CD4-positive, alpha-beta memory T cell (primary cell): ENCODE measurements at regions not wholly inside any gene's neighbourhood (a gene's known extent, or its start where the extent isn't known, plus 50 kb on each side); places are given as distances from the start of the nearest gene placed in this dataset.

ENCODE experiments used
- CTCF ChIA-PET: fragments of 350-600 bp; sonication (Branson Sonifier 250); formaldehyde crosslinking; loops from one replicate; lab custom pipeline; 2021; ENCODE audit warnings: inconsistent platforms; ENCODE audit not compliant: partially characterized antibody; lab: Charles Lee
- POLR2A ChIA-PET: fragments of 350-600 bp; sonication (Branson Sonifier 250); formaldehyde crosslinking; loops from one replicate; lab custom pipeline; 2021; ENCODE audit not compliant: partially characterized antibody; lab: Charles Lee
- DNase-seq, 5 donors: peaks; one replicate each; pipeline versions ENCODE4 v3.0.0 to v3.0.0-alpha.2; 2020 to 2022; ENCODE audit warnings: mixed read lengths in 1 of 5
- H3K27ac ChIP-seq: one replicate; pipeline ENCODE4 v1.7.0; 2013; ENCODE audit warnings: low read depth, low read length
- H3K27me3 ChIP-seq: 2 replicates; pipeline ENCODE4 v1.7.0; 2013; ENCODE audit warnings: mild to moderate bottlenecking, low read length, moderate library complexity; ENCODE audit not compliant: insufficient read depth
- H3K36me3 ChIP-seq: 2 replicates; pipeline ENCODE4 v1.7.0; 2013; ENCODE audit warnings: mild to moderate bottlenecking, low read length, moderate library complexity; ENCODE audit not compliant: insufficient read depth
- H3K4me1 ChIP-seq: 2 replicates; pipeline ENCODE4 v1.7.0; 2013; ENCODE audit warnings: mild to moderate bottlenecking, low read length, moderate library complexity; ENCODE audit not compliant: insufficient read depth
- H3K4me3 ChIP-seq, 2 donors: one replicate each; pipeline ENCODE4 v1.7.0; 2013; ENCODE audit warnings: low read length in 2 of 2, mild to moderate bottlenecking in 1 of 2
- H3K9me3 ChIP-seq, 2 donors: one replicate each; pipeline ENCODE4 v1.7.0; 2013; ENCODE audit warnings: low read length in 2 of 2, control low read depth in 1 of 2; ENCODE audit not compliant: control insufficient read depth in 1 of 2
- H3K27ac Mint-ChIP-seq, 7 donors: one replicate each; pipeline ENCODE4 v1.8.0; 2020 to 2021; ENCODE audit warnings: mixed read lengths in 7 of 7, mild to moderate bottlenecking in 6 of 7, inconsistent platforms in 3 of 7, moderate library complexity in 3 of 7
- H3K27me3 Mint-ChIP-seq, 2 donors: one replicate each; pipeline ENCODE4 v1.8.0; 2020 to 2021; ENCODE audit warnings: mixed read lengths in 2 of 2
- H3K36me3 Mint-ChIP-seq, 2 donors: one replicate each; pipeline ENCODE4 v1.8.0; 2020 to 2021; ENCODE audit warnings: mixed read lengths in 2 of 2, inconsistent platforms in 1 of 2, mild to moderate bottlenecking in 1 of 2
- H3K4me1 Mint-ChIP-seq, 4 donors: one replicate each; pipeline ENCODE4 v1.8.0; 2020 to 2021; ENCODE audit warnings: mixed read lengths in 4 of 4, mild to moderate bottlenecking in 1 of 4
- H3K4me3 Mint-ChIP-seq, 8 donors: one replicate each; pipeline ENCODE4 v1.8.0; 2020 to 2021; ENCODE audit warnings: mixed read lengths in 8 of 8, mild to moderate bottlenecking in 7 of 8, moderate library complexity in 6 of 8, inconsistent platforms in 3 of 8
- H3K9me3 Mint-ChIP-seq, 8 donors: one replicate each; pipeline ENCODE4 v1.8.0; 2020 to 2021; ENCODE audit warnings: mixed read lengths in 8 of 8, mild to moderate bottlenecking in 5 of 8, inconsistent platforms in 3 of 8, moderate library complexity in 1 of 8
- intact Hi-C: fragments of 100-400 bp; cut with micrococcal nuclease; formaldehyde crosslinking; loops from one replicate; pipeline ENCODE4 v1.15.1; 2023

- H3K9me3 Mint-ChIP-seq: peaks cover 0 to 11% (median 0%) of the 10 kb centered on the region in 8 donors
- H3K36me3 Mint-ChIP-seq: no peaks in the 10 kb centered on the region
- no peak for DNase-seq
- Histone ChIP-seq H3K27me3 (no peaks in the 10 kb centered on the region), H3K36me3 (no peaks in the 10 kb centered on the region), H3K4me3 (no peak overlapping the region), H3K4me1 (no peaks in the 10 kb centered on the region), H3K27ac (no peak overlapping the region), H3K9me3 (no peaks in the 10 kb centered on the region)
- no peaks in the 10 kb centered on the region for H3K27me3 Mint-ChIP-seq
- H3K4me3 Mint-ChIP-seq: no peak overlapping the region
- no peaks in the 10 kb centered on the region for H3K4me1 Mint-ChIP-seq
- POLR2A ChIA-PET: no interaction called here
- CTCF ChIA-PET: no interaction called here
- intact Hi-C loops: no loop called here
- no peak overlapping the region for H3K27ac Mint-ChIP-seq
These were observed 421.5 kb upstream of the GNPDA2 start for GRCh38 chr4:45147866-45148265.

- no peak for DNase-seq
- no peaks in the 10 kb centered on the region for H3K9me3 ChIP-seq
- H3K4me3 ChIP-seq: no peak overlapping the region
- Mint-ChIP-seq H3K4me1 (no peaks in the 10 kb centered on the region), H3K36me3 (no peaks in the 10 kb centered on the region), H3K27me3 (no peaks in the 10 kb centered on the region), H3K4me3 (no peak overlapping the region), H3K27ac (no peak overlapping the region), H3K9me3 (peaks cover 0 to 20% (median 12%) of the 10 kb centered on the region in 8 donors)
- no peak overlapping the region for H3K27ac ChIP-seq
- H3K27me3 ChIP-seq: no peaks in the 10 kb centered on the region
- POLR2A ChIA-PET: no interaction called here
- no peaks in the 10 kb centered on the region for H3K36me3 ChIP-seq
- CTCF ChIA-PET: no interaction called here
- no peaks in the 10 kb centered on the region for H3K4me1 ChIP-seq
- intact Hi-C loops: no loop called here
These were observed 404.7 kb upstream of the GNPDA2 start for GRCh38 chr4:45131020-45131419.

- Mint-ChIP-seq H3K27ac (no peak overlapping the region), H3K4me1 (no peaks in the 10 kb centered on the region), H3K36me3 (no peaks in the 10 kb centered on the region), H3K4me3 (no peak overlapping the region), H3K9me3 (peaks cover 0 to 10% (median 6%) of the 10 kb centered on the region in 8 donors), H3K27me3 (no peaks in the 10 kb centered on the region)
- no peak for DNase-seq
- Histone ChIP-seq H3K27me3 (no peaks in the 10 kb centered on the region), H3K27ac (no peak overlapping the region), H3K36me3 (no peaks in the 10 kb centered on the region), H3K4me1 (no peaks in the 10 kb centered on the region), H3K9me3 (no peaks in the 10 kb centered on the region), H3K4me3 (no peak overlapping the region)
- intact Hi-C loops: no loop called here
- ChIA-PET POLR2A (no interaction called here), CTCF (no interaction called here)
These were observed 396.1 kb upstream of the GNPDA2 start for GRCh38 chr4:45122406-45122805.

GRCh38 chr4:45121426-45121975 lies 395.1 kb upstream of the GNPDA2 start:
- Histone ChIP-seq H3K4me3 (no peak overlapping the region), H3K27ac (no peak overlapping the region), H3K4me1 (no peaks in the 10 kb centered on the region), H3K36me3 (no peaks in the 10 kb centered on the region), H3K9me3 (no peaks in the 10 kb centered on the region), H3K27me3 (no peaks in the 10 kb centered on the region)
- no peak for DNase-seq
- intact Hi-C loops: no loop called here
- Mint-ChIP-seq H3K4me1 (no peaks in the 10 kb centered on the region), H3K9me3 (peaks cover 0 to 10% (median 6%) of the 10 kb centered on the region in 8 donors), H3K27ac (no peak overlapping the region), H3K36me3 (no peaks in the 10 kb centered on the region), H3K27me3 (no peaks in the 10 kb centered on the region), H3K4me3 (no peak overlapping the region)
- ChIA-PET POLR2A (no interaction called here), CTCF (no interaction called here)

- H3K27me3 Mint-ChIP-seq: no peaks in the 10 kb centered on the region
- POLR2A ChIA-PET: no interaction called here
- no peak for DNase-seq
These were observed 393.8 kb upstream of the GNPDA2 start for GRCh38 chr4:45120163-45120562.

GRCh38 chr4:45119376-45119775 lies 393.0 kb upstream of the GNPDA2 start:
- no peak overlapping the region for H3K27ac ChIP-seq
- no peaks in the 10 kb centered on the region for H3K27me3 ChIP-seq
- H3K27ac Mint-ChIP-seq: no peak overlapping the region
- no peaks in the 10 kb centered on the region for H3K4me1 Mint-ChIP-seq
- intact Hi-C loops: no loop called here
- no peaks in the 10 kb centered on the region for H3K9me3 ChIP-seq
- H3K4me3 Mint-ChIP-seq: no peak overlapping the region
- H3K9me3 Mint-ChIP-seq: peaks cover 0 to 14% (median 5%) of the 10 kb centered on the region in 8 donors
- POLR2A ChIA-PET: no interaction called here
- CTCF ChIA-PET: no interaction called here
- no peak overlapping the region for H3K4me3 ChIP-seq
- DNase-seq: no peak
- H3K27me3 Mint-ChIP-seq: no peaks in the 10 kb centered on the region
- no peaks in the 10 kb centered on the region for H3K36me3 Mint-ChIP-seq
- H3K4me1 ChIP-seq: no peaks in the 10 kb centered on the region
- no peaks in the 10 kb centered on the region for H3K36me3 ChIP-seq

More at GRCh38 chr4:45120163-45120562, 393.8 kb upstream of the GNPDA2 start:
- no peaks in the 10 kb centered on the region for H3K4me1 ChIP-seq
- no peak overlapping the region for H3K4me3 Mint-ChIP-seq
- H3K4me3 ChIP-seq: no peak overlapping the region
- no peaks in the 10 kb centered on the region for H3K27me3 ChIP-seq
- CTCF ChIA-PET: no interaction called here
- peaks cover 0 to 14% (median 6%) of the 10 kb centered on the region in 8 donors for H3K9me3 Mint-ChIP-seq
- H3K27ac ChIP-seq: no peak overlapping the region
- no peaks in the 10 kb centered on the region for H3K4me1 Mint-ChIP-seq
- intact Hi-C loops: no loop called here
- no peaks in the 10 kb centered on the region for H3K36me3 ChIP-seq
- no peak overlapping the region for H3K27ac Mint-ChIP-seq
- no peaks in the 10 kb centered on the region for H3K36me3 Mint-ChIP-seq
- no peaks in the 10 kb centered on the region for H3K9me3 ChIP-seq

- Histone ChIP-seq H3K27ac (no peak overlapping the region), H3K36me3 (no peaks in the 10 kb centered on the region), H3K4me1 (no peaks in the 10 kb centered on the region), H3K27me3 (no peaks in the 10 kb centered on the region), H3K9me3 (no peaks in the 10 kb centered on the region), H3K4me3 (no peak overlapping the region)
- H3K4me1 Mint-ChIP-seq: no peaks in the 10 kb centered on the region
- H3K27me3 Mint-ChIP-seq: no peaks in the 10 kb centered on the region
- intact Hi-C loops: no loop called here
- H3K9me3 Mint-ChIP-seq: peaks cover 2 to 22% (median 7%) of the 10 kb centered on the region in 8 donors
- ChIA-PET POLR2A (no interaction called here), CTCF (no interaction called here)
- DNase-seq: no peak
- no peaks in the 10 kb centered on the region for H3K36me3 Mint-ChIP-seq
- H3K4me3 Mint-ChIP-seq: no peak overlapping the region
- H3K27ac Mint-ChIP-seq: no peak overlapping the region
These were observed 376.4 kb upstream of the GNPDA2 start for GRCh38 chr4:45102716-45103115.
